ENCODE measurements at regions not wholly inside any gene's neighbourhood (a gene's known extent, or its start where the extent isn't known, plus 50 kb on each side); places are given as distances from the start of the nearest gene placed in this dataset.
A peak's percentile ranks its signal among the peaks of the same experiment; 100 is the strongest.

DNA sequence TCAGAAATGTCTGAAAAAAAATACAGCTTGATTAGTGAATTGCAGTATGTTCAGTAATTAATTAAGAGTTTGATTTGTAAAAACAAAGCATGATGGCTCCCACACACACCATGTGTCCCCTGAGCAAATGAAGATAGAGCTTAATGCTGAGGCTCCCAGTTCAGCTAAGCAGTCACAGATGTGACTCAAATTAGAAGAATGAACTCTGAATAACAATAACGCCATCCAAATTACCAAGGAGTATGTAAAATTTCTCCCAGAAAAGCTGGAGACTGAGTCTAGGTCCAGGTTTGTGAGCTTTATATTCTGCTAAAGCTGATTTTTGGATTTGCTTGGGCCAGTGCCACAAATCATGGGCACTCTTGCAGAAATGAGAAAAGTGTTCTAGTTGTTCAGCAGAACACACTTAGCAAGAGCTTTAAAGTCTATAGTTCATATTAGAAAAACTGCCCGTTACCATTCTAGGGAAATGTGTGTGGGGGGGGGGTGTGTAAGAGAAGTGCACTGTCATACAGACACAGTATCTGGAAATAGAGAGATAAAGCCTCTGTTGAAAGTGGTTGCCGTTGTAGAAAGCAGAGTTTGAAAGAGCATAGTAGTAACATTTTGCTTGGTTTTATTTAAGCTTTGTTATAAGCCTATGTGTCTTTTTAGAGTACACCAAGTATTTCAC is 253.1 kb downstream of the BCAT1 start (continued):
- 0 out of 2 replicates have a peak, but pooled peaks have one; percentile 40 for TF ChIP-seq CC2D1A (IDR thresholded peaks at IDR 0.05)
- no peak; the same call in 1 of the 2 replicates for TF ChIP-seq JUND (IDR thresholded peaks at IDR 0.05; ENCODE audit: borderline replicate concordance, low read depth, low read length)
- TF ChIP-seq JUND (tag; IDR thresholded peaks at IDR 0.05; ENCODE audit: borderline replicate concordance, low read depth, low read length): peak; percentile 33; the same call in 2 of the 3 replicates
- no peak for TF ChIP-seq HDAC1 (IDR thresholded peaks at IDR 0.05)
- TF ChIP-seq NCOA1 (IDR thresholded peaks at IDR 0.05; ENCODE audit: low read depth): peak; percentile 56; the same call in 1 of the 2 replicates
- TF ChIP-seq NFIC (IDR thresholded peaks at IDR 0.05): peak; percentile 56
- peak; percentile 89 for TF ChIP-seq MAFG (tag; conservative IDR thresholded peaks at IDR 0.05)
- TF ChIP-seq, protein P1, sequence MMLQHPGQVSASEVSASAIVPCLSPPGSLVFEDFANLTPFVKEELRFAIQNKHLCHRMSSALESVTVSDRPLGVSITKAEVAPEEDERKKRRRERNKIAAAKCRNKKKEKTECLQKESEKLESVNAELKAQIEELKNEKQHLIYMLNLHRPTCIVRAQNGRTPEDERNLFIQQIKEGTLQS (IDR thresholded peaks at IDR 0.05): 0 out of 2 replicates have a peak, but pooled peaks have one; percentile 12
- TF ChIP-seq, protein P1 (CRISPR knock-in tag; conservative IDR thresholded peaks at IDR 0.05): no peak
- 0 out of 2 replicates have a peak, but pooled peaks have one; percentile 8 for TF ChIP-seq ADNP (tag; IDR thresholded peaks at IDR 0.05)
- TF ChIP-seq ZNF766 (CRISPR knock-in tag; conservative IDR thresholded peaks at IDR 0.05): 0 out of 2 replicates have a peak, but pooled peaks have one; percentile 47
- no peak for TF ChIP-seq TSHZ1 (CRISPR knock-in tag; IDR thresholded peaks at IDR 0.05)
- TF ChIP-seq RNF2 (IDR thresholded peaks at IDR 0.05): peak; percentile 63; the same call in 1 of the 2 replicates
- TF ChIP-seq, protein P2, sequence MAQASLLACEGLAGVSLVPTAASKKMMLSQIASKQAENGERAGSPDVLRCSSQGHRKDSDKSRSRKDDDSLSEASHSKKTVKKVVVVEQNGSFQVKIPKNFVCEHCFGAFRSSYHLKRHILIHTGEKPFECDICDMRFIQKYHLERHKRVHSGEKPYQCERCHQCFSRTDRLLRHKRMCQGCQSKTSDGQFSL (CRISPR knock-in tag; IDR thresholded peaks at IDR 0.05): peak; percentile 73; the same call in 1 of the 2 replicates
- TF ChIP-seq, protein P2 (tag; IDR thresholded peaks at IDR 0.05): peak in 1 of 2 experiments; percentile 88; a peak in 1 of 4 replicates
- 0 out of 2 replicates have a peak, but pooled peaks have one; percentile 66 for TF ChIP-seq NBN (IDR thresholded peaks at IDR 0.05; ENCODE audit: low read depth)
- no peak for TF ChIP-seq PTRF (tag; IDR thresholded peaks at IDR 0.05)
- TF ChIP-seq, protein P3, sequence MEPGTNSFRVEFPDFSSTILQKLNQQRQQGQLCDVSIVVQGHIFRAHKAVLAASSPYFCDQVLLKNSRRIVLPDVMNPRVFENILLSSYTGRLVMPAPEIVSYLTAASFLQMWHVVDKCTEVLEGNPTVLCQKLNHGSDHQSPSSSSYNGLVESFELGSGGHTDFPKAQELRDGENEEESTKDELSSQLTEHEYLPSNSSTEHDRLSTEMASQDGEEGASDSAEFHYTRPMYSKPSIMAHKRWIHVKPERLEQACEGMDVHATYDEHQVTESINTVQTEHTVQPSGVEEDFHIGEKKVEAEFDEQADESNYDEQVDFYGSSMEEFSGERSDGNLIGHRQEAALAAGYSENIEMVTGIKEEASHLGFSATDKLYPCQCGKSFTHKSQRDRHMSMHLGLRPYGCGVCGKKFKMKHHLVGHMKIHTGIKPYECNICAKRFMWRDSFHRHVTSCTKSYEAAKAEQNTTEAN (CRISPR knock-in tag; IDR thresholded peaks at IDR 0.05): no peak
- no peak for TF ChIP-seq ZNF830 (CRISPR knock-in tag; IDR thresholded peaks at IDR 0.05)
- TF ChIP-seq FOXK1 (CRISPR knock-in tag; IDR thresholded peaks at IDR 0.05; ENCODE audit: borderline replicate concordance): no peak
- peak in 1 of 2 experiments; percentile 42; a peak in 1 of 4 replicates for TF ChIP-seq ARNT (IDR thresholded peaks at IDR 0.05)
- peak; percentile 69 for TF ChIP-seq BRD9 (IDR thresholded peaks at IDR 0.05; ENCODE audit: low read depth, partially characterized antibody)
